Erythroblast (primary cell): ENCODE measurements at regions not wholly inside any gene's neighbourhood (a gene's known extent, or its start where the extent isn't known, plus 50 kb on each side); places are given as distances from the start of the nearest gene placed in this dataset.
"Not testable (repeated sequence)": the region's sequence is repeated elsewhere in the genome, so short reads cannot be mapped to it uniquely, and the experiment has no call there.

Experiments used
- DNase-seq, 2 experiments: peaks; one replicate each; lab custom pipeline; 2025; lab: John Stamatoyannopoulos, UW
- GATA1 ChIP-seq: IDR thresholded peaks from 2 replicates; pipeline ENCODE4 v1.6.1; 2011; ENCODE audit warnings: low read depth, mild to moderate bottlenecking, control low read depth, low read length, moderate library complexity
- POLR2A ChIP-seq: IDR thresholded peaks from 2 replicates; pipeline ENCODE4 v1.6.1; 2011; ENCODE audit warnings: mild to moderate bottlenecking, low read length

- DNase-seq, result peak; percentile 89 to 92
- no peak for TF ChIP-seq GATA1
- TF ChIP-seq POLR2A, result no peak
Observed at GRCh38 chr3:72086042-72086742, 301.2 kb upstream of the PROK2 start.

DNA sequence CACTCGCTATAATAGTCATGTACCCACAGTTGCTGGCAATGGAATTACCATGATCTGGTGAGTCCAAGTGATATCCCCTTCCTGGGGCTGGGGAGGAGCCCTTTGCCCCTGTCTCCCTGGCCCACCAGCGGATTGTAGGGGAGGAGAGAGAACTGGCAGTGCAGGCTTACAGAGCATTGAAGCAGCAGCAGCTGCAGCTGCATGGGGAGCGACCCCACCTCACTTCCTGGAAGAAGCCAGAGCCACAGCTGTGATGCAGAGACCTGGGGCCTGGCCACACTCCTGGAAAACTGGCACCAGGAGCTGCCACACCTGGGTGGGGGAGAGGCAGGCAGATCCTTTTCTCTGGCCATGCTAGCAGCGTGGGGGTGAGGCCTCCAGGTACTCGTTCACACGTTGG lies 300.1 kb upstream of the PROK2 start:
- no peak for TF ChIP-seq POLR2A
- no peak for DNase-seq

DNA sequence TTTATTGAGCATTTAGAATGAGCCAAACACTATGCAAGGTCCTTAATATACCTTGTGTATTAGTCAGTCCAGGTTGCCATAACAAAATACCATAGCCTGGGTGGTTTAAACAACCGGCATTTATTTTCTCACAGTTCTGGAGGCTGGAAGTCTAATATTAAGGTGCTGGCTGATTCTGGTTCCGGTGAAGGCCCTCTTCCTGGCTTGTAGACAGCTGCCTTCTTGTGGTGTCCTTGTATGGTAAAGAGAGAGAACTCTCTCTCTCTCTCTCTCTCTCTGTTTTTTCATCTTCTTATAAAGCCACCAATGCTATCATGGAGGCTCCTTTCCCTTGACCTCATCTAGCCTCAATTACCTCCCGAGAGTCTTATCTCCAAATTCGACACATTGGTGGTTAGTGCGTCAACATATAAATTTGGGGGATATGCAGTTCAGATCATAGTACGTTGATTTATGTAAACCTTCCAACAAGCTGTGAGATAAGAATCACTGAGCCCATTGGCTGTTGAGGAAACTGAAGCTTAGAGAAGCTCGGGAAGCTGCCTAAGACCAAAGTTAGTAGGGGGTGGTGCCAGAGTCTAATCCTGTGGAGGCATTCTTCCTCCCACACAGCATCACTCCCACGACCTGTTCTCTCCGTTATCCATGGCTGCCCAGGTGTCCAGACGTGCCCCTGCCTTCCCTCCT lies 298.0 kb upstream of the PROK2 start:
- no peak for TF ChIP-seq POLR2A
- no peak for TF ChIP-seq GATA1
- peak in 1 of 2 experiments; percentile 26 for DNase-seq

- TF ChIP-seq POLR2A (no peak), GATA1 (no peak)
- peak in 1 of 2 experiments; percentile 16 for DNase-seq
Observed at GRCh38 chr3:72082186-72082715, 297.3 kb upstream of the PROK2 start.

DNA sequence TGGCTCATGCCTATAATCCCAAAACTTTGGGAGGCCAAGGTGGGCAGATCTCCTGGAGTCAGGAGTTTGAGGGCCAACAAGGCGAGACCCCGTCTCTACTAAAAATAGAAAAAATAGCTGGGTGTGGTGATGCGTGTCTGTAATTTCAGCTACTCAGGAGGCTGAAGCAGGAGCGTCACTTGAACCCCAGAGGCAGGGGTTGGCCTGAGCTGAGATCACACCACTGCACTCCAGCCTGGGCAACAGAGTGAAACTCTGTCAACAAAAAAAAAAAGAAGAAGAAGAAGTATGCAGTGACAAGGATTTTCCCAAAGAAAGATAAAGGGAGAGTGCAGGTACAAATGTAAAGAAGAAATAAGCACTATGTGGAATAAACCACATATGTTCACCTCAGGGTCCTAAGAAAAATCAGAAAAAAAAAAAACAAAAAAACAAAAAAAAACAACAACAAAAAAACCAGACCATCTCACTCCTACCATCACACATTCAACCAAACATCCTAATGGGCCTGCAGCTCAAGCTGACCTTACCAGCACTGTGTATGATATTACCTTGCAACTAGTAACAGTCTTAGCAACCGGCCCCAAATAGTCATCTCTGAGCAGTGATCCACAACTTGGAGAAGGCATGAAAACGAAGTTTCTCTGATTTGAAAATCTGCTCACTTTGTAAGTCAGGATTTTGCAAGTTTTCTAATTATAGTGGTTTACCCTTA lies 296.7 kb upstream of the PROK2 start:
- no peak for DNase-seq
- TF ChIP-seq POLR2A (no peak), GATA1 (no peak)

DNA sequence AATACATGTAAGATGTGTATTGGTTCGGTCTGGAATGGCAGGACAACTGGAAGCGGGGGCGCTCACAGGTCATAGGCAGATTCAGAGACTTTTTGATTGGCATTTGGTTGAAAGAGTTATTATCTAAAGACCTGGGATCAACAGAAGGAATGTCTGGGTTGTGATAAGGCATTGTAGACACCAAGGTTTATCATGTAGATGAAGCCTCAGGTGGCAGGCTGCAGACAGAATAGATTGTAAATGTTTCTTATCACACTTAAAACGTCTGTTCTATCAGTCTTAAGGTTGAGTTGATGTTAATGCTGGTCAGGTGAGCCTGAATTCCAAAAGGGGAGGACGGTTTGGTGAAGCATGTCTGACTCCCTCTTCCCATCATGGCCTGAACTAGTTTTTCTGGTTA lies 295.9 kb upstream of the PROK2 start:
- DNase-seq, result peak in 1 of 2 experiments; percentile 59

DNA sequence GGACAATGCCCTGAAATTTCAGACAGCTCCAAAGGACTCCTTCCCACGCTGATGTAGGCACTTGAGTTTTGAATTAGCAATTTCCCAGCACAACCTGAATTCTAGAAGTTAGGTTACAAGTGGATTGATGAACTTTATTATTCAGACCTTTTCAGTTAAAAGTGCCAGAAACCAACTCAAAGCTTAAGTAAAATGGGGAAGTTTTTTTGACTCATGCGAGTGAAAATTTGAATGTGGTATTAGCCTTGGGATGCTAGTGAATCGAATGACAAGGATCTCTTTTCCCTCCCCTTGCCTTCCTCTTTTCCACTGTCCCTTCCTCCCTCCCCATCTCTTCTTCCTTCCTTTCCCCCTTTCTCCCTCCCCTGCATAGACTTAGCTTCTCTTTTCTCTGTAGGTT lies 295.1 kb upstream of the PROK2 start:
- no peak for DNase-seq
- no peak for TF ChIP-seq POLR2A
- TF ChIP-seq GATA1, result no peak

More for the DNA sequence above, 295.9 kb upstream of the PROK2 start:
- TF ChIP-seq POLR2A, result no peak
- no peak for TF ChIP-seq GATA1

- TF ChIP-seq GATA1 (no peak), POLR2A (no peak)
- DNase-seq, result no peak
Observed at GRCh38 chr3:72079369-72079872, 294.5 kb upstream of the PROK2 start.

GRCh38 chr3:72078676-72079368 lies 293.9 kb upstream of the PROK2 start:
- TF ChIP-seq POLR2A (no peak), GATA1 (no peak)
- no peak for DNase-seq

GRCh38 chr3:72077473-72078259 lies 292.7 kb upstream of the PROK2 start:
- TF ChIP-seq POLR2A (no peak), GATA1 (no peak)

DNA sequence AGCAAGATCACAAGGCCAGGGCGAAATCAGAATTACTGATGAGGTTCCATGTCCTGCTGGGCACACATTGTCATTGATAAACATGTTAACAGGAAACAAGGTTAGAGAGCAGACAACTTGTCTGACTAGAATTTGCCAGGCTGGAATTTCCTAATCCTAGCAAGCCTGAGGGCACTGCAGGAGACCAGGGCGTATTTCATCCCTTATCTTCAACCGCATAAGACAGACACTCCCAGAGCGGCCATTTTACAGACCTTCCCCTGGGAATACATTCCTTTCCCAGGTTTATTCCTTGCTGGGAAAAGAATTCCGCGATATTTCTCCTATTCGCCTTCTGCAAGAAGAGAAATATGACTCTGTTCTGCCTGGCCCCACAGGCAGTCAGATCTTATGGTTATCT lies 290.9 kb upstream of the PROK2 start:
- DNase-seq, result not testable (repeated sequence)

More at GRCh38 chr3:72077473-72078259, 292.7 kb upstream of the PROK2 start:
- no peak for DNase-seq

DNA sequence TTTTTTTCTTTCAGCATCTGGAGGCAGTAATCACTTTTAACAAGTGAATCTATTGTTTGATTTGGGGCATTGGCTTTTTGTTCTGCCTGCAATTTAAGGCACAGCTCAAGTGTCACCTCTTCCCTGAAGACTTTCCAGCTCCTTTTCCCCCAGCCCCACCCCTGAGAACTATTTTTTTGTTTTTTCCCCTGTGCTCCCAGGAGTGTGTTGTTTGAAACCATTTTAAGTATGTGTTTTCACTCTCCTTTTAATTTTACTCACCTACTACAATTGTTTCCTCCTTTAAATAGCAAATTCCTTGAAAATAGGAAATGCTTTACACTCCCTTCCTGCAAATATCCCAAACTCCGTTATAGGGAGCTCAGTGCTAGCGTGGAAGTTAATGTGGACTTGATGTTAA lies 286.7 kb upstream of the PROK2 start:
- no peak for DNase-seq
- no peak for TF ChIP-seq GATA1
- no peak for TF ChIP-seq POLR2A
